ENCODE measurements at regions not wholly inside any gene's neighbourhood (a gene's known extent, or its start where the extent isn't known, plus 50 kb on each side); places are given as distances from the start of the nearest gene placed in this dataset.

GRCh38 chr12:123064366-123064765 is 83.9 kb downstream of the ARL6IP4 start:
- no peak overlapping the region for H3K23ac ChIP-seq (ENCODE audit: insufficient read length)
- H3K27ac ChIP-seq (ENCODE audit: low read depth, low read length) = no peak overlapping the region
- H2BK15ac ChIP-seq (ENCODE audit: low read length) = no peak overlapping the region
- H3K4me3 ChIP-seq (ENCODE audit: extremely low read depth in 1 of 4, insufficient read depth in 2 of 4, low read depth in 3 of 4, low read length in 4 of 4) = no peak overlapping the region
- H3K79me2 ChIP-seq (ENCODE audit: control insufficient read depth in 1 of 2, insufficient read depth in 2 of 2, low read length in 2 of 2) = no peaks in the 10 kb centered on the region
- H3K14ac ChIP-seq (ENCODE audit: insufficient read length) = no peak overlapping the region
- H3K4me1 ChIP-seq (replicated peaks in 1 of 4; ENCODE audit: control insufficient read depth in 3 of 4, insufficient read depth in 4 of 4, low read length in 3 of 4) = no peaks in the 10 kb centered on the region
- no peak overlapping the region for H3K4ac ChIP-seq (replicated peaks; ENCODE audit: insufficient read length, low read depth, low read length)
- TF ChIP-seq RXRA (IDR thresholded peaks at IDR 0.05; ENCODE audit: insufficient read depth, low read depth, low read length) = no peak
- TF ChIP-seq SIX5 (IDR thresholded peaks at IDR 0.05; ENCODE audit: low read depth, low read length) = no peak
- TF ChIP-seq KDM1A (IDR thresholded peaks at IDR 0.05; ENCODE audit: borderline replicate concordance, low read length) = no peak
- no peak for TF ChIP-seq BCL11A (IDR thresholded peaks at IDR 0.05; ENCODE audit: low read depth in 2 of 2, low read length in 2 of 2)
- TF ChIP-seq PHF8 (conservative IDR thresholded peaks at IDR 0.05; ENCODE audit: low read depth, low read length) = no peak
- TF ChIP-seq MAFK (IDR thresholded peaks at IDR 0.05; ENCODE audit: low read depth, low read length) = no peak
- TF ChIP-seq ZNF274 (IDR thresholded peaks at IDR 0.05; ENCODE audit: borderline replicate concordance, extremely low read depth, low read length) = no peak
- ChIA-PET CTCF (ENCODE audit: partially characterized antibody) (interaction anchor here (0.9 to 11.7 kb wide), 9 partner anchors 11 to 159 kb away, joined by 3 to 148 read pairs (median 4); no protein-coding TSS in a partner anchor), POLR2A (ENCODE audit: partially characterized antibody) (interaction anchor here (2.0 kb wide), 1 partner anchor 12 kb away, joined by 5 read pairs; no protein-coding TSS in a partner anchor)
- H3K27me3 ChIP-seq (replicated peaks in 1 of 4; ENCODE audit: control insufficient read depth in 3 of 4, extremely low read depth in 1 of 4, insufficient read depth in 3 of 4, low read length in 3 of 4) = no peaks in the 10 kb centered on the region
- H2BK12ac ChIP-seq (ENCODE audit: low read depth, low read length) = no peak overlapping the region
- H4K91ac ChIP-seq (replicated peaks; ENCODE audit: insufficient read length, low read length) = no peak overlapping the region
- H3K56ac ChIP-seq (replicated peaks; ENCODE audit: insufficient read length, low read depth, low read length) = no peak overlapping the region
- H4K20me1 ChIP-seq (replicated peaks in 1 of 2; ENCODE audit: control insufficient read depth in 1 of 2, insufficient read depth in 2 of 2, low read length in 2 of 2) = no peaks in the 10 kb centered on the region
- no peak overlapping the region for H4K5ac ChIP-seq (ENCODE audit: insufficient read length, low read depth, low read length)
- H3K9me3 ChIP-seq (ENCODE audit: insufficient read depth in 2 of 2, low read depth in 1 of 2, low read length in 1 of 2) = no peaks in the 10 kb centered on the region
- H3K36me3 ChIP-seq (ENCODE audit: control insufficient read depth in 2 of 4, insufficient read depth in 4 of 4, low read length in 3 of 4) = no peaks in the 10 kb centered on the region
- FAIRE-seq = no peak
- no peak overlapping the region for H2BK20ac ChIP-seq (ENCODE audit: low read length)
- no peak overlapping the region for H4K8ac ChIP-seq (ENCODE audit: extremely low read depth, insufficient read depth, low read length)
- H3K18ac ChIP-seq (ENCODE audit: extremely low read depth, low read length) = no peak overlapping the region
- no peak overlapping the region for H2AFZ ChIP-seq (ENCODE audit: low read length)
- WGBS, 2 experiments (ENCODE audit: extremely low coverage in 1 of 2, insufficient coverage in 1 of 2, insufficient read length in 1 of 2, insufficient replicate concordance in 2 of 2, low coverage in 1 of 2, low lambda C conversion rate in 2 of 2, missing lambda C conversion rate in 1 of 2) = 94% methylated on average over 7 of the region's 8 CpGs; no CpG with 5 or more reads in 1 of the 2 experiments
- H3K23me2 ChIP-seq (ENCODE audit: low read depth, low read length) = no peaks in the 10 kb centered on the region
- no peak overlapping the region for H3K4me2 ChIP-seq (ENCODE audit: insufficient read depth in 1 of 2, low read depth in 2 of 2, low read length in 2 of 2)
- no peak overlapping the region for H2BK5ac ChIP-seq (ENCODE audit: low read depth, low read length)
- no peak for DNase-seq (ENCODE audit: low read depth in 1 of 2, low spot score in 2 of 2)
- H2BK120ac ChIP-seq (replicated peaks; ENCODE audit: low read depth, low read length) = no peak overlapping the region
- no peak overlapping the region for H3K9ac ChIP-seq (replicated peaks in 1 of 4; ENCODE audit: extremely low read depth in 1 of 4, low read depth in 3 of 4, low read length in 3 of 4)
- H2AK5ac ChIP-seq (ENCODE audit: low read depth, low read length) = no peak overlapping the region
- H3K79me1 ChIP-seq (ENCODE audit: low read depth, low read length) = peaks cover 2% of the 10 kb centered on the region; the same call in 1 of the 2 replicates
